ENCODE measurements at regions not wholly inside any gene's neighbourhood (a gene's known extent, or its start where the extent isn't known, plus 50 kb on each side); places are given as distances from the start of the nearest gene placed in this dataset.

GRCh38 chr10:29851241-29851640 lies 208.1 kb downstream of the JCAD start:
- H3K79me2 ChIP-seq (ENCODE audit: control insufficient read depth, insufficient read depth, low read length), result no peaks in the 10 kb centered on the region
- no peak for TF ChIP-seq EZH2 (IDR thresholded peaks at IDR 0.05; ENCODE audit: borderline replicate concordance, low read depth, low read length, severe bottlenecking)
- no peak for TF ChIP-seq MAX (IDR thresholded peaks at IDR 0.05; ENCODE audit: insufficient read depth, insufficient read length)
- TF ChIP-seq FOS (IDR thresholded peaks at IDR 0.05; ENCODE audit: borderline replicate concordance, insufficient read depth, low read length), result no peak
- peak; percentile 23 for TF ChIP-seq GATA2 (IDR thresholded peaks at IDR 0.05; ENCODE audit: insufficient read depth, insufficient read length, low read depth, low read length)
- TF ChIP-seq MYC (IDR thresholded peaks at IDR 0.05; ENCODE audit: low read depth, low read length), result no peak
- no peak for TF ChIP-seq POLR2A (IDR thresholded peaks at IDR 0.05; ENCODE audit: low read depth, low read length)
- TF ChIP-seq CTCF (IDR thresholded peaks at IDR 0.05; ENCODE audit: extremely low read depth in 1 of 2, insufficient read depth in 1 of 2, low read depth in 1 of 2, low read length in 2 of 2), result no peak
- TF ChIP-seq JUN (IDR thresholded peaks at IDR 0.05; ENCODE audit: borderline replicate concordance, insufficient read depth, insufficient read length, low read depth), result no peak
- TF ChIP-seq POLR2AphosphoS5 (IDR thresholded peaks at IDR 0.05; ENCODE audit: insufficient read depth, low read depth, low read length), result peak; percentile 65
- FAIRE-seq (peak; percentile 88), DNase-seq (ENCODE audit: low read depth, low spot score) (peak; percentile 52)
- H3K4me1 ChIP-seq (ENCODE audit: control insufficient read depth, extremely low read depth, insufficient read depth, low read length), result peaks cover 31% of the 10 kb centered on the region
- BruUV-seq (replicated peaks), result no TSS peak
- no peaks in the 10 kb centered on the region for H4K20me1 ChIP-seq (replicated peaks; ENCODE audit: control insufficient read depth, extremely low read depth, insufficient read depth, low read length)
- no peak overlapping the region for H3K4me3 ChIP-seq (replicated peaks in 1 of 3; ENCODE audit: insufficient read depth in 1 of 3, low read depth in 1 of 3, low read length in 3 of 3)
- H3K36me3 ChIP-seq (ENCODE audit: control insufficient read depth in 2 of 2, extremely low read depth in 1 of 2, insufficient read depth in 2 of 2, low read length in 2 of 2), result no peaks in the 10 kb centered on the region
- H3K4me2 ChIP-seq (ENCODE audit: insufficient read depth, low read length), result peak overlapping the region; percentile 24
- intact Hi-C loops (cut with micrococcal nuclease) (no loop called here), dilution Hi-C loops (cut with MboI; ENCODE audit: extremely low pct_ligation_motif_present, low sequenced_read_pairs) (no loop called here)
- no peak overlapping the region for H3K9ac ChIP-seq (replicated peaks; ENCODE audit: extremely low read depth, insufficient read depth, low read length)
- ChIA-PET POLR2A (no interaction called here), CTCF (interaction anchor here (0.6 to 1.5 kb wide), 2 partner anchors 60 to 96 kb away, joined by 3 read pairs; no protein-coding TSS in a partner anchor)
- no peak overlapping the region for H2AFZ ChIP-seq (ENCODE audit: low read depth, low read length)
- H3K27me3 ChIP-seq (ENCODE audit: control insufficient read depth in 2 of 2, insufficient read depth in 2 of 2, low read length in 2 of 2), result no peaks in the 10 kb centered on the region
- no peaks in the 10 kb centered on the region for H3K9me1 ChIP-seq (replicated peaks; ENCODE audit: control insufficient read depth, extremely low read depth, insufficient read depth, low read length)
- no peaks in the 10 kb centered on the region for H3K9me3 ChIP-seq (replicated peaks; ENCODE audit: control insufficient read depth, insufficient read depth, low read length)
- H3K27ac ChIP-seq (ENCODE audit: insufficient read depth, low read depth, low read length), result peak overlapping the region; percentile 10

Data from endothelial cell of umbilical vein (primary cell).